NCI-H1092 treated with DMSO at 0.1 percent for 48 hours (cell line): ENCODE measurements at regions not wholly inside any gene's neighbourhood (a gene's known extent, or its start where the extent isn't known, plus 50 kb on each side); places are given as distances from the start of the nearest gene placed in this dataset.
"Not testable (repeated sequence)": the region's sequence is repeated elsewhere in the genome, so short reads cannot be mapped to it uniquely, and the experiment has no call there.

Experiments
- DNase-seq: peaks from one replicate; lab custom pipeline; 2025; lab: John Stamatoyannopoulos, UW

DNA sequence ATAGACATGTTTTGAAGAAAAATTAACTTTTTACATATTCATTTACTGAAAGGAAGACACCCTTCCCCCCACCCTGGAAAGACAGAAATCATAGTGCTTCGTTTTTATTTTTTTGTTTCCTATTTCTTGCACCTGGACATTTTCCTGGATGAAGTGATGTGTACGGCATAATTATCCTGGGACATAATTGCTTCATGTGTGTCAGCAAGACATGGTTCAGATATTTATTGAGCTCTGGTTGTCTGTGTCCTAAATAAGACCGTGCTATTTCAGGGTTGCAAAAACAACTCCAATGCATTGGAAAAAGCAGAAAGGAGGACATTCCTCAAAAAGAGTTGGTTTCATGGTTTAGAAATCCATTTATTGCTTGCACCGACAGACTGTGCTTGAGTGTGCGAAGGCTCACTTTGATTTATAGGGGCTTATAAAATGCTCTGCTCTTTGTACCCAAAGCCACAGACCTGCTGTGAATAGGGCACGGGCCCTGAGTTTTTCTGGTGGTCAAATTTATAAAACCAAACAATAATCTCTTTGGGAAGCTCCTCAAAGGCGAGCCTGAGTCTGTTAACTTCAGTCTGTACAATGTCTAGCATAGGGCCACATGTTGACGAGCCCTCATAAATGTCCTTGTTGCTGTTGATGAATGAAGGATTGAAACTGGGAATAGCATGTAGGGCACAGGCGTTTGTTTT lies 179.5 kb downstream of the SOX4 start:
- no peak for DNase-seq

DNA sequence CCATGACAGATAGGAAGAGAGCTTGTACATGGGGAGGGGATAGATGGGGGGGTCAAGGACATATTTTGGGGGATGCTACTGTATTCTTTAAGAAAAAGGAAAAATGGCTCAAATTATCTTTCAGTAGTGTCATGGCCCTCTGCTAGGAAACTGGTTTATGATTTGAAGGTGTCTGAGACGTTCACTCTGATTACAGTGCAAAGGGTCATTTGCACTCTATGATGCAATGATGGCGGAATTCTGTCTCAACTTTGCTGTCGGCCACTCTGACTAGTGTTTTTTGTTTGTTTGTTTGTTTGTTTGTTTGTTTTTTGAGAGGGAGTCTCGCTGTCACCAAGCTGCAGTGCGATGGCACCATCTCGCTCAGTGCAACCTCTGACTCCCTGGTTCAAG lies 180.0 kb downstream of the SOX4 start:
- DNase-seq, result no peak

DNA sequence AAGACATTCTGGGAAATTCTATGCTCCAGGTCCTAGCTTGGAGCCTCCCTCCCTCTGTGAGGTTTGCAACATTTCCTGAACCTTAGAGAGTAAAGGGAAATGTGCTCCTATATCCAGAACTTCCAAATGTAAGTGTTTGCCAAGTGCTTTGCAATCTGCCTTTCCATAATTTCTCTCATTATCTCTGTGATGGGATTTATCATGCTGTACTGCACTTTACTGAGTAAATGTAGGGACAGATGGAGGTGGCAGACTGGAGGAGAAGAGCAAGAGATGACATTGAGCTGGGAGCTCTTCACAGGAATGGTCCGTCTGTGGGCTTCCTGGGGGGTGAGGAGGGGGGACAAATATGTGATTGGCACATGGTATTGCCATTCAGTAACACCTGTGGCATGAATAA lies 184.3 kb downstream of the SOX4 start:
- no peak for DNase-seq

DNA sequence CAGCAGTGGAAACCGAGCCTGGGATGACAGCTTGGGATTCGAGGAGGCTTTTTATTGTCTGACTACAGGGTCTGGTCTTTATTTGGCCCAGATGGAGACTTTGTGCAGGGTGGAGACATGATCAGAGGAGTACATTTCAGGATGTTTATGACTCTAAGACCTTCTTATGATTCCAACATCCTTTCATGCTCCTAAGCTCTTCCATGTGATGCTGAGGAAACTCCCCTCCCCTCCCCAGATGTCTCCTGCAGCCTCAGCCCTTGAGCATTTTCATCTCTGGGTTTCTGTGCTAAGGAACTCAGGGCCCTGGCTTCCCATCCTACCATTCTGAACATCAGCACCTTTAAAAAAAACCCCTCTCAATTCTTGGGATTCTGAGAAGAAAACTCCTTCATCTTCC lies 186.6 kb downstream of the SOX4 start:
- no peak for DNase-seq

DNA sequence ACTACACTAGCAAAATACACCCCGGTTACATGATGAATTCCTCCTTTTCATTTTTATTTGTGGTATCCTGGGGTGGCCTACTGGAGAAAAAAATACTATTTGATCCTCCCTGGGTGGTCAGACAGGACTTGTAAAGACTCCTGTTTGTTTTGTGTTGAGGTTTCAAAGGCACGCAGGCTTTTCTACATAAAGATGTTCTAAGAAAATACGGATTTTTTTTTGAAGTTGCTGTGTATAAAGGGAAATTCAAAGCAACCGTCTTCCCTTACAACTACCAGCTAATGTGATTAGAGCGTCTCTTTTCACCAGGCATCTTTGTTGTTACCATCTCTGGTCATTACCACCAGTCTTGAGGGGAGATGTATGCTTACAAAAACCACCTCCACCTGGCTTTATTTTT lies 187.1 kb downstream of the SOX4 start:
- DNase-seq, result no peak

DNA sequence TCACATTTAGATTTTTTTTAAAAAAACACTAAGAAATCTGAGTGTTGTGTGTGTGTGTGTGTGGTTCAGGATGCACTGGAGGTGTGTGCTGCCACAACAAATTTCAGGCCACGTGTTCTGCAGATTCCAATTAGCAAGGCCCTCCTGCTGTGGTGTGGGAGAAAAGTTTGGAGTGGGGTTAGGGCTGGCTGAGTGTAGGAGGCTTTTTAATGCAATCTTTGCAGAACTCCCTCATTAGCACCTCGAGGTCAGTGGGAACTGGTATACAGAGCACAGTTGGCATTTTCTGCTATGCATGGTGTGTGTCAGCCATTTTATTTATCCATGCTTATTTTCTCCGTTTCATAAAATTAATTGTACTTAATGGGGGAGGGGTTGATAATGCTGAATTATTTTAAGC lies 187.6 kb downstream of the SOX4 start:
- no peak for DNase-seq

DNA sequence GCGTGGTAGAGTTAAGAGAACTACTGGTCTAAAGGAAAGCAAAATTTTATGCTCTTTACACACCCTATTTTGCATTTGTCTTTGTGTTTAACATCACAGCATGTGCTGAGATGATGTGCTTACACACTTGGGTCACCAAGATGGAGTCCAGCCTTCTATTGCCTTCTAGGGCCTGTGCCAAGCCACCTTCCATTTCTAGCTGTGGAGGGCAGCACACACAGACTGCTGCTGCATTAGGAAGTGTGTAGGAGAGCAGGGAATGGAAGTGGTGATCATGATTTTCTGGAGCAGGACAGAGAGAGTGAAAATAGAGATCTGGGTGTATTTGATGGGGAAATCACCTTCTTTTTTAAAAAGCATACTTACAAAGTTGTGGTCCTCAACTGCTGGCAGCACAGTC lies 191.6 kb downstream of the SOX4 start:
- peak; percentile 6 for DNase-seq

DNA sequence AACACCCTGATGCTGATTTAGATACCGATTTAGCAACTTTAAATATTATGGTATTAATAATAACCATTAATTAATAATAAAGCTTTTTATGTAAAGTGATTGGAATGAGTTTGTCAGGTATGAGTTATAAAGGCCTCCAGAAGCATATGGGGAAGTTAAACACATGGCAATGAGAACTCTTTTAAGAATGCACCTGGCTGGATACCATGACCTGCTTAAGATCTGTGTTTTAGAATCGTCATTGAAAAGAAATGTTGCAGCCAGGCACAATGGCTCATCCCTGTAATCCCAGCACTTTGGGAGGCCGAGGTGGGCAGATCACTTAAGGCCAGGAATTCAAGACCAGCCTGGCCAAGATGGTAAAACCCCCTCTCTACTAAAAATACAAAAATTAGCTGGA lies 197.5 kb downstream of the SOX4 start:
- no peak for DNase-seq

DNA sequence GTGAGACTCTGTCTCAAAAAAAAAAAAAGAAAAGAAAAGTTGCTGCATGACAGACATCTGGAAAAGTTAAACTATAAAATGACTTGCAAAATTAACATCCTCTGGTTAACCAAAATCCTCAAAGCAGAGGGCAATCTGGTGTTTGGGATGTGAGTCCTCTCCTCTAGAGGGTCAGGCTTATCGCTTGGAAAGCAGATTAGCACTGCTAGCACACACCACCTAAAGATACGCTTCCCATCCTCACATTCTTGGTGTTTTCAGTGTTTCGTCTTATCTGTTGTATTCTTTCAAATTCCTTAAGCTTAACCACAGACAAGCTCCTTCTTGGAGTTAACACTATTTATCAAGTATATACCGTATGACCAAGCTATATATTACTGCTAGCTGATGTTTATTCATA lies 198.0 kb downstream of the SOX4 start:
- DNase-seq, result no peak

DNA sequence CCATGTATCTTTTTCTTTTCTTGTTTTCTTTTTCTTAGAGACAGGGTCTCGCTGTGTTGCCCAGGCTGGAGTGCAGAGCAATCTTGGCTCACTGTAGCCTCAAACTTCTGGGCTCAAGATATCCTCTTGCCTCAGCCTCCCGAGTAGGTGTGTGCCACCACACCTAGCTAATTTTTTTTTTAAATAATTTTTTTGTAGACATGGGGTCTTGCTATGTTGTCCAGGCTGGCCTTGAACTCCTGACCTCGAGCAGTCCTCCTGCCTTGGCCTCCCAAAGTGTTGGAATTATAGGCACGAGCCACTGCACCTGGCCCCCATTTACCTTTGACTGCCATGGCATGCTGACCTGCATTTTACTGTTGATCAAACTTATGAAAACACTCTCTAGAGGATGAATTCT lies 198.6 kb downstream of the SOX4 start:
- DNase-seq, result no peak

DNA sequence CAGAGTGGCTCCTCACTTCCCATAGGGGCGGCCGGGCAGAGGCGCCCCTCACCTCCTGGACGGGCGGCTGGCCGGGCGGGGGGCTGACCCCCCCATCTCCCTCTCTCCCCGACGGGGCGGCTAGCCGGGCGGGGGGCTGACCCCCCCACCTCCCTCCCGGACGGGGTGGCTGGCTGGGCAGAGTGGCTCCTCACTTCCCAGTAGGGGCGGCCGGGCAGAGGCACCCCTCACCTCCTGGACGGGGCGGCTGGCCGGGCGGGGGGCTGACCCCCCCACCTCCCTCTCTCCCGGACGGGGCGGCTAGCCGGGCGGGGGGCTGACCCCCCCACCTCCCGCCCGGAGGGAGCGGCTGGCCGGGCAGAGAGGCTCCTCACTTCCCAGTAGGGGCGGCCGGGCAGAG lies 203.4 kb downstream of the SOX4 start:
- DNase-seq, result not testable (repeated sequence)

DNA sequence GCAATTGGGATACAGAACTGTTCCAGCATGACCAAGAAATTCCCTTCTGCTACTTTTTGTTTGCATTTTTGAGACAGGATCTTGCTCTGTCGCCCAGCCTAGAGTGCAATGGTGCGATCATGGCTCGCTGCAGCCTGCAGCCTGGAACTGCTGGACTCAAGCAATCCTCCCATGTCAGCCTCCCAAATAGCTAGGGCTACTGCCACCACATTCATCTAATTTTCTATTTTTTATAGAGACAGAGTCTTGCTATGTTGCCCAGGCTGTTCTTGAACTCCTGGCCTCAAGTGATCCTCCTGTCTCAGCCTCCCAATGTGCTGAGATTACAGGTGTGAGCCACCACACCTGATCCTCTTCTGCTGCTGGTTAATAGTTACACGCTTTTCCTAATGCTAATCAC lies 204.9 kb downstream of the SOX4 start:
- DNase-seq, result no peak

DNA sequence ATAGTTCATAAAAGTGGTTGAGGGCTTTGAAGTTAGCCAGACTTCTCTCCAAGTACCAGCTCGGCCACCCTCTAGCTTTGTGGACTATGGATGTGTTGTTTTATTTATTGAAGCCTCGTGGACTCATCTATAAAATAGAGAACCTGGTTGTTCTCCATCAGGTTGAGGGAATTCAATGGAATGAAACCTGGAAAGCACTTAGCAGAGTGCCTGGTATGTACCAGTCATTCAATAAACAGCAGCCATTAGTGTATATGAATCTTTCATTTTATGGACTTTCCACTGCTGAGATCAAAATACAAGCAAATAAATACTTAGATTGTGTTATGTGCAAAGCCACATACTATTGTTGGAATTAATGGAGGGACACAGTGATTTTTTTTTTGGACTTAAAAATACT lies 206.8 kb downstream of the SOX4 start:
- DNase-seq, result no peak

DNA sequence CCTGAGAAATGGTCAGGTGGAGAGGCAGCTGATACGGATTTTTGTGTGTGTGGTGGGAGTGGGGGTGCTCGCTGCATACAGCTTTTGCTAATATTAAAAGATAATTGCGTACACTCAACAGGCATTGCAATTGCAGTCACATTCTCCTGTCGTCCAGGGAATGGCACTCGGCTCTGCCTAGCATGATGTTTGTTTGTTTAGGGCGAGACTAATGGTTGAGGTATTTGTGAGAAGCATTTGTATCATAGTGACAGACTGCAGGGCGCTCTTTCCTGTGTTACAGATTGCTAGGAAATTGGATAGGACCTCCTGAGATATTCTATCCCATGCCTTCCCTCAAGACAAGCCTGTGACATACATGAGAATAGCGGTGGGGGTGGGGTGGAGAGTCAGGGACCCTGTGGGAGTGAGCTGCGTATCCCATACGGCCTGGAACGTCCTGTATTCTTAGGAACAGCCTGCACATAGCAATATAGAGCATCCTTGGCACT lies 207.4 kb downstream of the SOX4 start:
- no peak for DNase-seq

DNA sequence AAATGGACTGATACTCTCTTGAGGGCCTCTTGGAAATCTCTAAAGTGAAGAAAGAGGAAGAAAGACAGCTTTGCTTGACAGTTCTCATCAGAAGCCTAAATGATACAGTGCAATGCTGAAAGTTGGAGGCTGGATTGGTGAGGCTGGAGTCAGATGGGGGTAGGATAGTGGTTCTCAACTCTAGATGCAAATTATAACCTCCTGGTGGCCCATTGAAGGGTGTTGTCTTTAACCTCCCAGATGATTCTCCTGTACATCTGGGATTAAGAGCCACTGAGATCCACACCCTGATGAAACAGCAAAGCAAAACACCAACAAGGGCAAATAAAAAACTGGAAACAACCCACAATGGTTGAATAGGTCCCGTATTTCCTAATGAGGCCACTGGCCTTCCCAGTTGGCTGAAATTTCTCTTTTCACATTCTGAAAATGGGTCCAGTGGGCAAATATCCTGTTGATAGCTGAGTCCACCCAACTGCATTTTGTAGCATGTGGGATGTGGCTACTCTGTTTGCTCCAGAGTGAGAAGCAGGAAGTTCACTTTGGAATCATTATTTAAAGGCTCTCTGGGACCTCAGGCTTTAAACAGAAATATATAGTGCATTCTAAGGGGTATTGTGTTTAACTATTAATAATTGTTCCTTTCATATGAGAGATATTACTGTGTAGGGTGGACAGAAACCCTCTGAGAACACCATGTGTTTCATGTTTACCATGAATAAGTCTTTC lies 208.1 kb downstream of the SOX4 start:
- DNase-seq, result no peak

DNA sequence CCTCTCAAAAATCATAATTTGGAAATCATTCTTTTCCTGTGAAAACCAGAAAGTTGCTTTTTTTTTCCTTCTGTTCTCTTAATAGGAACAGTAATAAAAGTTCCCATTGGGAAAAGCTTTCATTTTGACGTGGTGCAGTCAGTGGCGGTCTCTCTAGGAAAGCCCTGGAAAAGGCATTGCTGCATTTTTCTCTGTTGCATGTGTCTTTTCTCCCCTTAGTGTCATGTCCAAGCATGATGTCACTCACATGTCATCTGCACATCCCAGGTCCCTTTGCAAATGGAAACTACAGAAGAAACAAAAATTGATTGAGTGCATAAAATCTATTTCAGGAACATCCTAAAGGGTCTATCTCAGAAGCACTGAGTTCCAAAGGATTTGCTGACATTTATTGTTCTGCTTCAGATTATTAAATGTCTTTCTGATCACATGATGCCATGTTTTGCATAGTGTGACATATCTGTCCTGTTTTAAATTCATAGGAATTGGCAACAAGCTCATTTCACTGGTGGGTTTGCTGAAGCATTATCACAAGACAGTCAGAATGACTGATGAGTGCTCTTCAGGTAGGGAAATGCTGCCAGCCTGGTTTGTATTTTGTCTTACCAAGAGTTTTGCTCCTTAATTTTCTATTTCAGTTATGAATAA lies 208.7 kb downstream of the SOX4 start:
- no peak for DNase-seq

DNA sequence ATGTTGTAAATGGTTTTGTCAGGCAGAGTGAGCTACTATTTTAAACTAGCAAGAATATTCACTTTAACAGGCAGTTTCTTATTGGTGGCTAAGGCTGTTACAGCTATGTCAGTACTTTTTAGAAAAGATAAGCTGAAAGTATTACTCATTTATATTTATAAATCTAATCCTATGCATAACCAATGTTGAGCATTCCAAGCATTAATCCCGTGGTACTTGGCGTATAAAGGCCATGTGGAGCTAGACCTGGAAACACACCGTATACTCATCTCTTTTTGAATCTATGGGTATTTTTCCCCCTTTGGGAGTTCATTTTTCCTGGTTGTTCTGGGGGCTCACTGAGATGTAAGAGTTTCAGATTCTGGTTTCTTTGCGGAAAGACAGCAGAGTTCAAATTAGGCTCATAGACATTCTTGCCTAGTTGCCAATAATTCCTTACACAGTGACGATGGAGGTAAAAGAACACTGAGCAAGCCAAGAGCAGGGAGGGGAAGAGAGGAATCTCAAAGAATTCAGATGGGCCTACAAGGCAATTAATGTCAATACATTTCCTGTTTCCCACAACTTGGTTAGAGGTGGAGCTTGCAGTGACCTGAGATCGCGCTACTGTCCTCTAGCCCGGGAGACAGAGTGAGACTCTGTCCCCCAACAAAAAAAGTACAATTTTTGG lies 211.5 kb downstream of the SOX4 start:
- no peak for DNase-seq

DNA sequence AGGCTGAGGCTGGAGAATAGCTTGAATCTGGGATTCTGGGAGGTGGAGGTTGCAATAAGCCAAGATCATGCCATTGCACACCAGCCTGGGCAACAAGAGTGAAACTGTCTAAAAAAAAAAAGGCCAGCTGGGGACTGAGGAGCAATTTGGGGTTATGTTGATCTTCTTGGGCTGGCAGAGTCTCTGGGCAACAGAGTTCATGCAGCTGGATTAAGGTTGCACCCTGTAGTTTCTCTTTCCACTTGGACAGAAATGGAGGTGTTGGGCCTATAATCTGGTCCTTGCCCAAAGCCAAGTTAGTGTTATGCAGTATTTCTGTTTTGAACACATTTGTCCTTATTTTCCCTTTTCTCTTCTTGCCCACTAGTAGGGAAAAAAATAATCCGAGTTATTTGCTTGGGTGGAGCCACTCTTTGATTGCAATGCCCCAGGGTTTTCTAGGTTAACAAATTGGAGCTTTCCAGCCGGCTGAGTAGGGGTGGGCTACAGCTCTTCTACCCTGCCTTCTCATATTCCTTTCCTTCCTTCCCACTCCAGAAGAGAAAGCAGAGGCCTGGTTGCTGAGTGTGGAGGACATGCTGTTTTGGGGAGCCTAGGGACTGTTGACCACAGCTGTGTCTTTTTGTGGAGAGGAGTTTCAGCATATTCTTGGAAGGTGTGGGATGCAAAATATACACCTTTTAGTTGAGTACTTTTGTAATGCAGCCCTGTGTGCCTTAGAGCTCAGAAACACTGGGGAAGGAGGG lies 213.9 kb downstream of the SOX4 start:
- DNase-seq, result no peak

DNA sequence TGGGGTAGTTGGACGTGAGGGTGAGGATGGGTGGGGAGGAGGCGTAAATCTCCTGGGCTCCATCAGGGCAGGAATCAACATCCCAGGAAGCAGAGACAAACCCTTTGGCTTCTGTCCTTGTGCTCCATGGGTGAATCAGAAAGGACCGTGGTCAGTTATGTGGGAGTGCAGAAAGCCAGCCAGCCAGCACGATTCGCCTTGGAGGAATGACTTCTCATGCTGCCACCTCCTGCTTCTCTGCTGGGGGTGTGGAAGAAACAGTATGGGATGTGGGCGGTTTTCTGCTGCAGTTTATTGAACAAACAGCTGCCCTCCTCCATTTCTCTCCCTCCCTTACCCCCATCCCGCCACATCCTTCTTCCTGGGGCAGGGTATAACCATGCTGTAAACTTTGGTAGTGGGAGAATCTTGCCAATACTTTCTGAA lies 214.5 kb downstream of the SOX4 start:
- DNase-seq, result no peak

DNA sequence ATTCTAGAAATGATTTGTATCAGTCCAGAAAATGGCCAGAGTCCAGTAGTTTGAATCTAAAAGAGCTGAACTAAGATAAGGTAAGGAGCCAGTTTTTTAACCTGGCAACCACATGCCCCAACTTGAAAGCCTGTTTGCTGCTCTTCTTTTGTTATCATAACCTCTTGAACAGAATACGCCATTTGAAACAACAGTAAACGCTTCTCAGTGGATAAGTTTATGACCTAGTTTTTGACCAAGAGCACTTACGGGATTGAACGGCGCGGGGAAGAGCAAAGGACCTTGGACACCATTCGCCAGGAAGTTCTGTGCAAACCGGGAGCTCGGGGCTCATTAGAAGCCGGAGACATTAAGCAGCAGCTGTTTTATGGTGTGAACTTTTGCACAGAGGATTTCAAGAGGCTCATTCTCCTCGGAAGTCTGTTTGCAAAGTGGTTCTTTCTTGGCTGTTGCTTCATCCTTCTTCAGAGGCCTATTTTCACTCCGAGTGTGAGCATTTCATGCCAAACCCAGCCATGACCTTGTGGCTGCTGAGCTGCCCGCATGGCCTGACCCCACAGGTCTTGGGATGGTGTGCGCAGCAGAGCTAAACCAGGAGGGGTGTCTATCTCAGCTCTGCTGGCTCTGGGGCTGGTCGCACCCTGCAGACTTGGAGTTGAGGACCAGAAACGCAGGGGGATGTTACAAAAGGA lies 215.1 kb downstream of the SOX4 start:
- peak; percentile 11 for DNase-seq

DNA sequence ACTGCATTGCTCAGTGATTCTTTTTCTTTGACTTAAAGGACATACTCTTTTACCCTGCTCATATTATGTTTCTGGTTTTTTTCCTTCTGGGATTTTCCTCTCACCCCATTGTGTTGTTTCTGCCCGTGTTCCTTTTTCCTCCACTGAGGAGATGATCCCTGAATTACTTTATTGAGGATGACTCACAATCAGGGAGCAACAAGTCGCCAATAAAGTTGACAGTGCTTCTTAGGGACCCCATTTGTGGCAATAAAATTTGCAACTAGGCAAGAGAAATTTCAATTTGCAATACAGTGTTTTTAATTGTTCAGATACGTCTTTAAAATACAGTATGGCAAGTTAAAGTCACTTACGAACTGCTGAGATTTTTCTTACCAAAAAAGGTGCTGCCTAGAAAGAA lies 217.9 kb downstream of the SOX4 start:
- DNase-seq, result no peak
